ENCODE measurements at regions not wholly inside any gene's neighbourhood (a gene's known extent, or its start where the extent isn't known, plus 50 kb on each side); places are given as distances from the start of the nearest gene placed in this dataset.
A peak's percentile ranks its signal among the peaks of the same experiment; 100 is the strongest.

DNA sequence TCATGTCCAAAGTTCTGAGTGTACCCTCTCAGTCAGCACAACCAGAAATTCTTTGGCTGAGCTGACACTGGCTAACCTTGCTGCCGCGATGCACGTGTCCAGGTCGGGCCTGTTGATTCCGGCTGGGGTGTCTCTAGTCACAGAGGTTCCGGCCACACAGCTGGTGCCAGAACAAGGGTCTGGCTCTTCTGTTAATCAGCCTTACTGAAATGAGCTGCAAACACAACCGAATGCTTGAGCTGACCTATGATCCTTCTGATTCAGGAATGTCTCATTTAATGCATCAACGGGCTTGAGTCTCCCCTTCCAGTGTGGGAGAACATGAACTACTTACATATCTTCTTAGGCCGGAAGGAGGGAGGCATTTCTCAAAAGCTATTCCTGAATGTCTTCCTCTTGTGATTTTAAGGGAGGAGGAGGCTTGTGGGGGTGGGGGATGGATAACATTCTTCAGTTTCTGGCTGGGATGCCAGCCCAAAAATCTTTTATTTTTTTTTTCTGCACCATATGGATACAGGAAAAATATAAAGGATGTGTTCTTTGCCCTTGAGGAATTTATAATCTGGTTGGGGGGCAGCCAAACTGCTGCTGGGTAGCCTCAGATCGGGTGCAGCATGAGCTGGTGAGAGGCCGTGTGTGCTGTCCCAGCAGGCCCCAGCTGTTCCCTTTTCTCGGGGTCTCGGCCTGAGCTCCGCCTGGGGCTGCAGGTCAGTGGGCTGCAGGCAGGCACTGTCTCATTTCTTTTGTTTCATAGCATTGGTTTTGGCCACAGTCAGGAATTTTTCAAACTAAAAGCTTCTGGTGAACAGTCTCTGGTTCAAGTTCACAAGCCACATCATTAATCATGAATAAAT, 319.1 kb upstream of the TBL1XR1 start:
- DNase-seq: no peak

- DNase-seq: no peak
These were observed 320.6 kb upstream of the TBL1XR1 start for GRCh38 chr3:177517906-177518305.

DNA sequence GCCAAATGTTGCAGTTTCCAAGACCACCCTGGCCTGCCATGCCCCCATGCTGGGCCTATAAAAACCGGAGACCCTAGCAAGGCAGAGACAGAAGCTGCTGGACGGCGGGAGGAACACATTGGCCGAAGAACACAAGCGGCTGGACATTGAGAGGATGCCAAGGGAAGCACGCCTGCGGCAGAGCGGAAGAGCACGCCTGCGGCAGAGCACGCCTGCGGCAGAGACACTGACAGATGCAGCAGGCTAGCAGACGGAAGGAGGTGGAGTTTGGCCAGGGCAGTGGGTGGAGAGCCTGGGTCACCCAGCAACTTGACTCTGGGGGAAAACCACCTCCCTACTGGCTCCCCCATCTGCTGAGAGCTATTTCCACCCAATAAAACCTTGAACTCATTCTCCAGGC, 322.3 kb upstream of the TBL1XR1 start:
- no peak for DNase-seq

DNA sequence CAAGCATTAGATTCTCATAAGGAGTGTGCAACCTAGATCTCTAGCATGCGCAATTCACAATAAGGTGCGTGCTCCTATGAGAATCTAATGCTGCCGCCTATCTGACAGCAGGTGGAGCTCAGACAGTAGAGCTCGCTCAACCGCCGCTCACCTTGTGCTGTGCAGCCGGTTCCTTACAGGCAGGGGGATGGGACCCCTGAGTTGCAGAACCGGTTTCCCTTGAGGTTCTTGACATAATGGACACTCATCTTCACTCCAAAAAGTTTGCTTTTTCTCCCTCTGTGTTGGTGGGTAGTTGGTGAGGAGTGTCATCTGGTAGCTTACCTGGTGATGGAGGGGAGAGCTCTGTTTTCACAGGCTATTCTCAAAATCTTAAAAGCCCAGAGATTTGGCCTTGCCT, 324.0 kb upstream of the TBL1XR1 start:
- DNase-seq: peak; percentile 56

- no peak for DNase-seq
These were observed 324.8 kb upstream of the TBL1XR1 start for GRCh38 chr3:177522051-177522450.

- no peak for DNase-seq
These were observed 325.9 kb upstream of the TBL1XR1 start for GRCh38 chr3:177523067-177523675.

- DNase-seq: no peak
These were observed 326.7 kb upstream of the TBL1XR1 start for GRCh38 chr3:177523872-177524438.

- DNase-seq: no peak
These were observed 327.5 kb upstream of the TBL1XR1 start for GRCh38 chr3:177524742-177525141.

GRCh38 chr3:177525414-177525813, 328.1 kb upstream of the TBL1XR1 start:
- no peak for DNase-seq

GRCh38 chr3:177525987-177526712, 328.9 kb upstream of the TBL1XR1 start:
- no peak for DNase-seq

- no peak for DNase-seq
These were observed 329.9 kb upstream of the TBL1XR1 start for GRCh38 chr3:177527182-177527581.

DNA sequence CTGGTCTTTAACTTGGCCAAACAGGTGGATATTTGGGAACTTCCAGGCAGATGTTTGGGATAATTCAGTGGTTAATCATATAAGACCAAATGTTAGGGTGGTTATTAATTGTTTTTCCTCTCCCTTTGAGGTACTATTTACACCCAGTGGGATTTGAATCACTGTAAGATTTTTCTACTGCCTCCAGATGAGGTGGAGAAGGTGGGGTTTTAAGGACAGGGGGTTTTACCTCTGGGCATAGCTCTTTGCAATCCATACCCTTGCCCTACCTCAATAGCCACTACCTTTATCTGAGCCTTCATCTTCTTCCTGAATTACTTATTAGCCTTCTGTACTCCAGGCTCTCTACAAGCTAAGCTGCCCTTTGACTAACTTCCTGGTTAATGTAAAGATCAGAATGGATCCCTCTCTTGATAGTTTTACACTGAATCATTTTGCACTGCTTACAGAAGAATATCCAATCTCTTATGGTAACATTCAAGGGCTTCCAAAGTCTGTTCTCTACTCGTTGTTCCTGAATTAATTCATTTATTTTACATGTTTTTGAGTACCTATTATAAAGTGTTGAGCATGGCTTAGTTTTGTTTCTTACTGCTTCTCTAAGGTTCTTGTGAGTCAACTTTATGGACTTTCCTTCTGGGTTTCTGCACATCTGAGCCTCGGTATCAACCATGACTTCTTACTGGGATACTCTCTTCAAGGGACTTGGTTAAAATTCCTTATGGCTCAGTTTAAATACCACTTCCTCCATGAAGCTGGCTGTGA, 331.2 kb upstream of the TBL1XR1 start:
- DNase-seq: no peak

GRCh38 chr3:177529071-177529550, 331.8 kb upstream of the TBL1XR1 start:
- no peak for DNase-seq

DNA sequence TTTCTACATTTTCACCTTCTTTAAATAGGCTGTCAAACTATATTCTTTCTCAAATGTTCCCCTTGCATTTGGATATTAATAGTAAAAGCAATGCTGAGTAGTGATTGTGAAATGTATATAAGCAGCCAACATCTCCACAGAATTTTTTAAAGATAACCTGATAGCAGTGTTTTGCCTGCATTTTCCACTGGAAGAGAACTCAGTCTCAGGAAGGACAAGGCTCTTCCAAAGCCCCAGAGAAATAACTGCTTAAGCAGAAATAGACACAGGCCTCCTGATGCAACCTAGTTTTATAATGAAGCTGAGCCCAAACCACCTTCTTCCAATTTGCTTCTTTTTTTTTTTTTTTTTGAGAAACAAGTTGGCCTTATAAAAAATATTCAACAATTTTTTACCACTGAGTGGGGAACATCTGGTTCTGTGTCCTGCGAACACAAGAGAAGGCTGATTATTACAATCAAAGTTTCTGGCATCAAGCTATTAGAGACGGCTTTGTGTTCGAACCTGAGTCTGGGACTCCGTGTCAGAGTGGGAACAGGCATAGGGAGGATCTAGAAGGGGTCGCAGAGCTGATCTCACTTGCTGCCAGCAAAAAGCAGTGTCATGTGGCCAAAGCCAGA, 332.5 kb upstream of the TBL1XR1 start:
- peak; percentile 42 for DNase-seq

DNA sequence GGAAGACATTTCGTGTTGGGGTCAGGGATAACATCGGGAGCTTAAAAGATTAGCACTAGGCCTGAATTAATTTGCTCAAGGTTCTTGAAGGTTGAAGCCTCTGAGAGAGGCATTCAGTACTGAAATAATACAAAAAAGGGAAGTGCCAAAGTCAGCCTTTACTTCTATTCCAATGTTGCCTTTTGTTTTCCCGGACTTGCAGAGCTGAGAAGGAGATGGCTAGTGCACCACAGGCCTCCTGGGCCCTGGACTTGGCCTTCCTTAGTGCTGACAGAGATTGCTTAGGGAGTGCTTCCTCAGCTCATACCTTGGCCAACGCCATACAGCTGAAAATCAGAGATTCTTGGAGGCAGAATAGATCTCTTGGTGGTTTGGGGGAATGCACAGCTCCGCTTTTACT, 333.6 kb upstream of the TBL1XR1 start:
- peak; percentile 79 for DNase-seq

DNA sequence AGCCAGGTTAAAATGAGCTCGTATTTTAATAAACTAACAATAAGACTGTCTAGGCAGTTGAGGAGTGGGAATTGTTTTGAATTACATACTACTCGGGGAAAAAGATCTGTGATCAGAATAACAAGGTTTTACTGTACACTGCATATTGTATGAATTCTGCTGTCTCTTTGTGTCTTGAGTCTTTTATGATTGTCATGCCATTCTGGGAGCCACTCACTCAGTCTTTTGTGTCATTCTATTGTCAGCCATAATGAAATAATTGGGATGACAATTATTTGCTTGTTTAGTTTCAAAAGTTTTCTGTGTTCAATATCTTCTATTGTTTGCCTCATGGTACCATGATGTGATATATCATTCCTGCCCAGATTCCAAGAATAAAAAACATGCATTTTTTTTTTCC, 339.6 kb upstream of the TBL1XR1 start:
- DNase-seq: no peak

- DNase-seq: peak; percentile 43
These were observed 340.3 kb upstream of the TBL1XR1 start for GRCh38 chr3:177537612-177538011.

GRCh38 chr3:177538048-177538749, 340.9 kb upstream of the TBL1XR1 start:
- DNase-seq: peak; percentile 12

GRCh38 chr3:177538750-177539730, 341.8 kb upstream of the TBL1XR1 start:
- DNase-seq: peak; percentile 52

- no peak for DNase-seq
These were observed 344.3 kb upstream of the TBL1XR1 start for GRCh38 chr3:177541541-177541940.

Data from NCI-H82 (cell line).